IMR-90 (cell line): ENCODE measurements at regions not wholly inside any gene's neighbourhood (a gene's known extent, or its start where the extent isn't known, plus 50 kb on each side); places are given as distances from the start of the nearest gene placed in this dataset.

Experiments used
- ATAC-seq: fragments of 200-7000 bp; cut with Tn5 transposase; 2 replicates; pipeline ENCODE4 v1.9.1; 2020; ENCODE audit warnings: low read depth, mild to moderate bottlenecking, moderate library complexity
- BruUV-seq: library from RNA; stranded (reverse); fragments of 400-500 nt; replicated peaks from 2 replicates; lab custom pipeline; 2021; lab: Mats Ljungman, UMichigan
- CTCF ChIA-PET: fragments of 300-600 bp; formaldehyde crosslinking; extraction: SDS; loops from one replicate; lab custom pipeline; 2021; ENCODE audit warnings: antibody characterized with exemption; lab: Yijun Ruan, JAX
- POLR2A ChIA-PET: fragments of 300-600 bp; sonication (Branson Sonifier 250); formaldehyde crosslinking; loops from one replicate; lab custom pipeline; 2022; ENCODE audit warnings: antibody characterized with exemption; ENCODE audit not compliant: unreplicated experiment; lab: Charles Lee
- DNase-seq: peaks from one replicate; pipeline ENCODE4 v3.0.0; 2013
- H2AFZ ChIP-seq: replicated peaks from 2 replicates; pipeline ENCODE3; 2013; ENCODE audit warnings: low read length, mild to moderate bottlenecking; ENCODE audit not compliant: poor library complexity
- H2AK5ac ChIP-seq: 2 replicates; pipeline ENCODE4 v1.6.1; 2013; ENCODE audit warnings: low read depth, low read length, inconsistent platforms
- H2AK9ac ChIP-seq: replicated peaks from 2 replicates; pipeline ENCODE3; 2013; ENCODE audit warnings: mild to moderate bottlenecking, low read depth, low read length, moderate library complexity; ENCODE audit not compliant: poor library complexity
- H2BK120ac ChIP-seq: 2 replicates; pipeline ENCODE4 v1.6.1; 2013; ENCODE audit warnings: low read depth, low read length, inconsistent platforms
- H2BK15ac ChIP-seq: 3 replicates; pipeline ENCODE4 v1.6.1; 2013; ENCODE audit warnings: low read depth, low read length, inconsistent platforms
- H2BK20ac ChIP-seq: 2 replicates; pipeline ENCODE4 v1.6.1; 2013; ENCODE audit warnings: low read depth, mild to moderate bottlenecking, inconsistent platforms, low read length, moderate library complexity
- H2BK5ac ChIP-seq: 2 replicates; pipeline ENCODE4 v1.6.1; 2013; ENCODE audit warnings: mild to moderate bottlenecking, low read depth, low read length, inconsistent platforms; ENCODE audit not compliant: poor library complexity, severe bottlenecking
- H3K14ac ChIP-seq: replicated peaks from 2 replicates; pipeline ENCODE4 v1.6.1; 2013; ENCODE audit warnings: low read depth, low read length, inconsistent platforms
- H3K18ac ChIP-seq: 2 replicates; pipeline ENCODE4 v1.6.1; 2013; ENCODE audit warnings: low read depth, low read length, control low read depth
- H3K23ac ChIP-seq: 2 replicates; pipeline ENCODE4 v1.6.1; 2013; ENCODE audit warnings: low read depth, low read length, inconsistent platforms
- H3K27ac ChIP-seq: 2 replicates; pipeline ENCODE4 v1.5.1; 2013; ENCODE audit warnings: mild to moderate bottlenecking, control low read depth, low read length; ENCODE audit not compliant: insufficient read depth
- H3K27me3 ChIP-seq: 2 replicates; pipeline ENCODE4 v1.6.1; 2013; ENCODE audit warnings: low read length; ENCODE audit not compliant: control insufficient read depth, insufficient read depth
- H3K36me3 ChIP-seq: 2 replicates; pipeline ENCODE4 v1.6.1; 2013; ENCODE audit warnings: low read length, mixed read lengths; ENCODE audit not compliant: control insufficient read depth, insufficient read depth
- H3K4ac ChIP-seq: 2 replicates; pipeline ENCODE4 v1.6.1; 2013; ENCODE audit warnings: low read depth, low read length, inconsistent platforms
- H3K4me1 ChIP-seq: 2 replicates; pipeline ENCODE4 v1.6.1; 2013; ENCODE audit warnings: low read length, mixed read lengths; ENCODE audit not compliant: control insufficient read depth, insufficient read depth
- H3K4me2 ChIP-seq: 2 replicates; pipeline ENCODE4 v1.6.1; 2013; ENCODE audit warnings: low read depth, mild to moderate bottlenecking, control low read depth, low read length, moderate library complexity
- H3K4me3 ChIP-seq: 2 replicates; pipeline ENCODE4 v1.5.1; 2013; ENCODE audit warnings: low read depth, mild to moderate bottlenecking, control low read depth, low read length, moderate library complexity; ENCODE audit not compliant: insufficient read depth
- H3K56ac ChIP-seq: 2 replicates; pipeline ENCODE4 v1.6.1; 2013; ENCODE audit warnings: low read length, inconsistent platforms; ENCODE audit not compliant: insufficient read depth; ENCODE audit errors: extremely low read depth
- H3K79me1 ChIP-seq, 2 experiments: 2 replicates each; pipeline ENCODE4 v1.6.1; 2013; ENCODE audit warnings: low read length in 2 of 2, inconsistent platforms in 1 of 2, low read depth in 1 of 2
- H3K9ac ChIP-seq: 2 replicates; pipeline ENCODE4 v1.6.1; 2013; ENCODE audit warnings: low read depth, low read length, control low read depth
- H3K9me1 ChIP-seq: 2 replicates; pipeline ENCODE4 v1.6.1; 2013; ENCODE audit warnings: low read length, inconsistent platforms; ENCODE audit not compliant: insufficient read depth
- H3K9me3 ChIP-seq: 2 replicates; pipeline ENCODE4 v1.6.1; 2013; ENCODE audit warnings: low read length; ENCODE audit not compliant: control insufficient read depth, insufficient read depth
- H4K20me1 ChIP-seq: 2 replicates; pipeline ENCODE4 v1.6.1; 2013; ENCODE audit warnings: low read length, inconsistent platforms; ENCODE audit not compliant: insufficient read depth
- H4K5ac ChIP-seq: 2 replicates; pipeline ENCODE4 v1.6.1; 2013; ENCODE audit warnings: mild to moderate bottlenecking, low read depth, low read length, control low read depth
- H4K8ac ChIP-seq, 2 experiments: 2 replicates each; pipeline ENCODE4 v1.6.1; 2013; ENCODE audit warnings: low read depth in 2 of 2, low read length in 2 of 2, control low read depth in 1 of 2, inconsistent platforms in 1 of 2
- H4K91ac ChIP-seq: 2 replicates; pipeline ENCODE4 v1.6.1; 2013; ENCODE audit warnings: low read depth, low read length, inconsistent platforms; ENCODE audit not compliant: insufficient read depth
- BHLHE40 ChIP-seq: fragments of 150-350 bp; IDR thresholded peaks from 2 replicates; pipeline ENCODE4 v1.6.1; 2016; ENCODE audit warnings: mild to moderate bottlenecking, low read depth, low read length
- CEBPB ChIP-seq: IDR thresholded peaks from 2 replicates; pipeline ENCODE4 v1.6.1; 2012; ENCODE audit warnings: low read depth, low read length, improper control_type of control experiment
- CHD1 ChIP-seq: IDR thresholded peaks from 2 replicates; pipeline ENCODE4 v1.6.1; 2012; ENCODE audit warnings: low read depth, low read length, improper control_type of control experiment
- ELK1 ChIP-seq: fragments of 150-350 bp; IDR thresholded peaks from 2 replicates; pipeline ENCODE4 v1.6.1; 2016; ENCODE audit warnings: low read depth, mild to moderate bottlenecking, low read length, moderate library complexity, borderline replicate concordance
- FOS ChIP-seq: fragments of 150-350 bp; IDR thresholded peaks from 2 replicates; pipeline ENCODE4 v1.6.1; 2016; ENCODE audit warnings: low read depth, low read length
- MAFK ChIP-seq: IDR thresholded peaks from 2 replicates; pipeline ENCODE4 v1.6.1; 2012; ENCODE audit warnings: low read depth, low read length, improper control_type of control experiment
- MAZ ChIP-seq: IDR thresholded peaks from 2 replicates; pipeline ENCODE4 v1.6.1; 2012; ENCODE audit warnings: low read depth, mild to moderate bottlenecking, low read length, improper control_type of control experiment, moderate library complexity, borderline replicate concordance
- MXI1 ChIP-seq: IDR thresholded peaks from 2 replicates; pipeline ENCODE4 v1.6.1; 2012; ENCODE audit warnings: low read depth, mild to moderate bottlenecking, low read length, moderate library complexity, borderline replicate concordance
- NFE2L2 ChIP-seq: fragments of 150-350 bp; IDR thresholded peaks from 2 replicates; pipeline ENCODE4 v1.6.1; 2016; ENCODE audit warnings: low read depth, mild to moderate bottlenecking, low read length
- POLR2A ChIP-seq: IDR thresholded peaks from 2 replicates; pipeline ENCODE4 v1.6.1; 2012; ENCODE audit warnings: mild to moderate bottlenecking, low read depth, low read length
- RAD21 ChIP-seq: IDR thresholded peaks from 2 replicates; pipeline ENCODE4 v1.6.1; 2012; ENCODE audit warnings: low read length, improper control_type of control experiment
- RCOR1 ChIP-seq: IDR thresholded peaks from 2 replicates; pipeline ENCODE4 v1.6.1; 2012; ENCODE audit warnings: mild to moderate bottlenecking, low read length, improper control_type of control experiment; ENCODE audit not compliant: insufficient replicate concordance
- RFX5 ChIP-seq: IDR thresholded peaks from 2 replicates; pipeline ENCODE4 v1.8.0; 2012; ENCODE audit warnings: low read depth, mild to moderate bottlenecking, low read length, moderate library complexity
- SMC3 ChIP-seq: fragments of 150-350 bp; IDR thresholded peaks from 2 replicates; pipeline ENCODE4 v1.6.1; 2016; ENCODE audit warnings: low read depth, mild to moderate bottlenecking, antibody characterized with exemption, low read length, moderate library complexity
- WGBS, 2 experiments: methylation state at CpG; one replicate each; pipeline versions ENCODE4 v1.1.5 to v1.1.7; 2013; ENCODE audit warnings: missing lambda C conversion rate in 2 of 2; ENCODE audit not compliant: insufficient read length in 1 of 2; ENCODE audit errors: extremely low coverage in 2 of 2; 5-methylcytosine and 5-hydroxymethylcytosine counted together
- dilution Hi-C: fragments of 300-500 bp; cut with HindIII; formaldehyde crosslinking; loops from one replicate; pipeline ENCODE4 v1.14.3; 2018; ENCODE audit warnings: low sequenced_read_pairs; ENCODE audit not compliant: unreplicated experiment
- in situ Hi-C: fragments of 300-500 bp; cut with MboI; formaldehyde crosslinking; loops from 3 replicates; pipeline ENCODE4 v1.14.3; 2019; ENCODE audit warnings: low sequenced_read_pairs, inconsistent platforms, mixed read lengths
- intact Hi-C: fragments of 100-400 bp; cut with micrococcal nuclease; formaldehyde crosslinking; loops from 2 replicates; pipeline ENCODE4 v1.10.0; 2022
- TF ChIP-seq, protein P1 (sequence below): conservative IDR thresholded peaks from 2 replicates; pipeline ENCODE4 v1.5.1; 2012; ENCODE audit warnings: mild to moderate bottlenecking, low read depth, low read length, improper control_type of control experiment
- TF ChIP-seq, protein P2 (sequence below): fragments of 150-350 bp; IDR thresholded peaks from 2 replicates; pipeline ENCODE4 v1.6.1; 2017; ENCODE audit warnings: mild to moderate bottlenecking, antibody characterized with exemption, low read length, low read depth

GRCh38 chr6:88558981-88559380 lies 392.8 kb upstream of the CNR1 start:
- Histone ChIP-seq H2BK20ac (no peak overlapping the region), H3K56ac (no peak overlapping the region), H3K4me2 (no peak overlapping the region), H2AK9ac (no peak overlapping the region), H3K9me3 (no peaks in the 10 kb centered on the region), H3K27ac (no peak overlapping the region), H3K4me3 (no peak overlapping the region), H3K36me3 (no peaks in the 10 kb centered on the region), H3K9ac (no peak overlapping the region), H3K9me1 (no peaks in the 10 kb centered on the region), H2BK5ac (no peak overlapping the region), H4K20me1 (no peaks in the 10 kb centered on the region), H2AFZ (no peak overlapping the region), H3K23ac (no peak overlapping the region), H2BK120ac (no peak overlapping the region), H4K91ac (no peak overlapping the region), H3K4ac (no peak overlapping the region), H3K27me3 (no peaks in the 10 kb centered on the region), H3K79me1 (no peaks in the 10 kb centered on the region), H2BK15ac (no peak overlapping the region), H3K18ac (no peak overlapping the region), H3K14ac (no peak overlapping the region), H4K5ac (no peak overlapping the region), H3K4me1 (no peaks in the 10 kb centered on the region), H4K8ac (no peak overlapping the region), H2AK5ac (no peak overlapping the region)
- ChIA-PET POLR2A (no interaction called here), CTCF (no interaction called here)
- BruUV-seq = no TSS peak
- no peak for ATAC-seq
- in situ Hi-C loops = no loop called here
- WGBS, 2 experiments = no CpG with 5 or more reads among the region's 5 CpGs
- DNase-seq = no peak
- TF ChIP-seq CEBPB (no peak), MAZ (no peak), RFX5 (no peak), BHLHE40 (no peak), NFE2L2 (no peak), RCOR1 (no peak), CHD1 (no peak), POLR2A (no peak), FOS (no peak), RAD21 (no peak), MAFK (no peak), SMC3 (no peak), MXI1 (no peak), ELK1 (no peak)
- TF ChIP-seq, protein P1, sequence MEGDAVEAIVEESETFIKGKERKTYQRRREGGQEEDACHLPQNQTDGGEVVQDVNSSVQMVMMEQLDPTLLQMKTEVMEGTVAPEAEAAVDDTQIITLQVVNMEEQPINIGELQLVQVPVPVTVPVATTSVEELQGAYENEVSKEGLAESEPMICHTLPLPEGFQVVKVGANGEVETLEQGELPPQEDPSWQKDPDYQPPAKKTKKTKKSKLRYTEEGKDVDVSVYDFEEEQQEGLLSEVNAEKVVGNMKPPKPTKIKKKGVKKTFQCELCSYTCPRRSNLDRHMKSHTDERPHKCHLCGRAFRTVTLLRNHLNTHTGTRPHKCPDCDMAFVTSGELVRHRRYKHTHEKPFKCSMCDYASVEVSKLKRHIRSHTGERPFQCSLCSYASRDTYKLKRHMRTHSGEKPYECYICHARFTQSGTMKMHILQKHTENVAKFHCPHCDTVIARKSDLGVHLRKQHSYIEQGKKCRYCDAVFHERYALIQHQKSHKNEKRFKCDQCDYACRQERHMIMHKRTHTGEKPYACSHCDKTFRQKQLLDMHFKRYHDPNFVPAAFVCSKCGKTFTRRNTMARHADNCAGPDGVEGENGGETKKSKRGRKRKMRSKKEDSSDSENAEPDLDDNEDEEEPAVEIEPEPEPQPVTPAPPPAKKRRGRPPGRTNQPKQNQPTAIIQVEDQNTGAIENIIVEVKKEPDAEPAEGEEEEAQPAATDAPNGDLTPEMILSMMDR = no peak
- TF ChIP-seq, protein P2, sequence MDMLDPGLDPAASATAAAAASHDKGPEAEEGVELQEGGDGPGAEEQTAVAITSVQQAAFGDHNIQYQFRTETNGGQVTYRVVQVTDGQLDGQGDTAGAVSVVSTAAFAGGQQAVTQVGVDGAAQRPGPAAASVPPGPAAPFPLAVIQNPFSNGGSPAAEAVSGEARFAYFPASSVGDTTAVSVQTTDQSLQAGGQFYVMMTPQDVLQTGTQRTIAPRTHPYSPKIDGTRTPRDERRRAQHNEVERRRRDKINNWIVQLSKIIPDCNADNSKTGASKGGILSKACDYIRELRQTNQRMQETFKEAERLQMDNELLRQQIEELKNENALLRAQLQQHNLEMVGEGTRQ = no peak
- intact Hi-C loops = no loop called here
- dilution Hi-C loops = no loop called here
